ENCODE measurements at regions not wholly inside any gene's neighbourhood (a gene's known extent, or its start where the extent isn't known, plus 50 kb on each side); places are given as distances from the start of the nearest gene placed in this dataset.

DNA sequence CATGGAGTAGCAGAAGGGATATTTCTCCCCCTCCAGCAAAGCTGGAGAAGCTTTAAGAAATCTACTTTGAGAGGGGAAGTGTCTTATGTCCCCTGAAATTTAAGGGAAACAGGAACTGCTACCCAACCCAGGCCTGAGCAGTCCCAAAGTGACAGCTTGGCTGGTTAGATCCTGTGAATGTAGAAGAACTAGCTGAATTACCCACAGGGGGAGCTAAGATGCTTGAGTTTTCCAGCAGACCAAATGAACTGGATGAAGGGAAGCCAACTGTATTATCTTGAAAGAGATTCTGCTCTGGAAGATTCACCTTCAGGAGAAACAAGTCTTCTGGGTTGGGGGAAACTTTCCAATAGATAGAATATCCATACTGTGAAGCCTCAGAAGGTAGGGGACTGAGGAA is 303.3 kb upstream of the MMS22L start:
- no peaks in the 10 kb centered on the region for H3K79me1 ChIP-seq (ENCODE audit: low read depth, low read length)
- peak; percentile 52 for FAIRE-seq
- no peak overlapping the region for H3K9ac ChIP-seq (replicated peaks in 1 of 4; ENCODE audit: extremely low read depth in 1 of 4, low read depth in 3 of 4, low read length in 3 of 4)
- no peak overlapping the region for H3K14ac ChIP-seq (ENCODE audit: insufficient read length)
- peak; percentile 63 to 67 for TF ChIP-seq RAD21 (IDR thresholded peaks at IDR 0.05 in 1 of 2, conservative IDR thresholded peaks at IDR 0.05 in 1 of 2; ENCODE audit: low read depth in 2 of 2, low read length in 2 of 2)
- TF ChIP-seq CBX5 (IDR thresholded peaks at IDR 0.05; ENCODE audit: low read depth, low read length): no peak
- TF ChIP-seq, protein P1, sequence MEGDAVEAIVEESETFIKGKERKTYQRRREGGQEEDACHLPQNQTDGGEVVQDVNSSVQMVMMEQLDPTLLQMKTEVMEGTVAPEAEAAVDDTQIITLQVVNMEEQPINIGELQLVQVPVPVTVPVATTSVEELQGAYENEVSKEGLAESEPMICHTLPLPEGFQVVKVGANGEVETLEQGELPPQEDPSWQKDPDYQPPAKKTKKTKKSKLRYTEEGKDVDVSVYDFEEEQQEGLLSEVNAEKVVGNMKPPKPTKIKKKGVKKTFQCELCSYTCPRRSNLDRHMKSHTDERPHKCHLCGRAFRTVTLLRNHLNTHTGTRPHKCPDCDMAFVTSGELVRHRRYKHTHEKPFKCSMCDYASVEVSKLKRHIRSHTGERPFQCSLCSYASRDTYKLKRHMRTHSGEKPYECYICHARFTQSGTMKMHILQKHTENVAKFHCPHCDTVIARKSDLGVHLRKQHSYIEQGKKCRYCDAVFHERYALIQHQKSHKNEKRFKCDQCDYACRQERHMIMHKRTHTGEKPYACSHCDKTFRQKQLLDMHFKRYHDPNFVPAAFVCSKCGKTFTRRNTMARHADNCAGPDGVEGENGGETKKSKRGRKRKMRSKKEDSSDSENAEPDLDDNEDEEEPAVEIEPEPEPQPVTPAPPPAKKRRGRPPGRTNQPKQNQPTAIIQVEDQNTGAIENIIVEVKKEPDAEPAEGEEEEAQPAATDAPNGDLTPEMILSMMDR (IDR thresholded peaks at IDR 0.05; ENCODE audit: control extremely low read depth in 1 of 3, insufficient read depth in 1 of 3, low read depth in 1 of 3, low read length in 3 of 3): peak in 2 of 3 experiments; percentile 32 to 57; a peak in 2 of 4 replicates
- H3K79me2 ChIP-seq (ENCODE audit: control insufficient read depth in 1 of 2, insufficient read depth in 2 of 2, low read length in 2 of 2): no peaks in the 10 kb centered on the region
- no peak overlapping the region for H2AFZ ChIP-seq (ENCODE audit: low read length)
- H3K4me1 ChIP-seq (replicated peaks in 1 of 4; ENCODE audit: control insufficient read depth in 3 of 4, insufficient read depth in 4 of 4, low read length in 3 of 4): no peaks in the 10 kb centered on the region
- no peak overlapping the region for H4K91ac ChIP-seq (replicated peaks; ENCODE audit: insufficient read length, low read length)
- H2BK120ac ChIP-seq (replicated peaks; ENCODE audit: low read depth, low read length): no peak overlapping the region
- no peak overlapping the region for H3K56ac ChIP-seq (replicated peaks; ENCODE audit: insufficient read length, low read depth, low read length)
- no peaks in the 10 kb centered on the region for H3K23me2 ChIP-seq (ENCODE audit: low read depth, low read length)
- no peak overlapping the region for H3K18ac ChIP-seq (ENCODE audit: extremely low read depth, low read length)
- no peak overlapping the region for H3K27ac ChIP-seq (ENCODE audit: low read depth, low read length)
- no peaks in the 10 kb centered on the region for H3K9me3 ChIP-seq (ENCODE audit: insufficient read depth in 2 of 2, low read depth in 1 of 2, low read length in 1 of 2)
- no peak overlapping the region for H2BK5ac ChIP-seq (ENCODE audit: low read depth, low read length)
- no peaks in the 10 kb centered on the region for H4K20me1 ChIP-seq (replicated peaks in 1 of 2; ENCODE audit: control insufficient read depth in 1 of 2, insufficient read depth in 2 of 2, low read length in 2 of 2)
- H3K4ac ChIP-seq (replicated peaks; ENCODE audit: insufficient read length, low read depth, low read length): no peak overlapping the region
- ChIA-PET CTCF (ENCODE audit: partially characterized antibody) (interaction anchor here (0.8 to 1.9 kb wide), 14 partner anchors 12 to 746 kb away, joined by 3 to 8 read pairs (median 4); no protein-coding TSS in a partner anchor), POLR2A (ENCODE audit: partially characterized antibody) (no interaction called here)
- H3K27me3 ChIP-seq (replicated peaks in 1 of 4; ENCODE audit: control insufficient read depth in 3 of 4, extremely low read depth in 1 of 4, insufficient read depth in 3 of 4, low read length in 3 of 4): peaks cover 17 to 27% (median 23%) of the 10 kb centered on the region in 4 experiments
- no peak overlapping the region for H3K23ac ChIP-seq (ENCODE audit: insufficient read length)
- no peak overlapping the region for H2BK15ac ChIP-seq (ENCODE audit: low read length)
- H2AK5ac ChIP-seq (ENCODE audit: low read depth, low read length): no peak overlapping the region
- no peak overlapping the region for H2BK12ac ChIP-seq (ENCODE audit: low read depth, low read length)
- no peak overlapping the region for H3K4me2 ChIP-seq (ENCODE audit: insufficient read depth in 1 of 2, low read depth in 2 of 2, low read length in 2 of 2)
- H3K4me3 ChIP-seq (ENCODE audit: extremely low read depth in 1 of 4, insufficient read depth in 2 of 4, low read depth in 3 of 4, low read length in 4 of 4): no peak overlapping the region
- no peak overlapping the region for H2BK20ac ChIP-seq (ENCODE audit: low read length)
- no peaks in the 10 kb centered on the region for H3K36me3 ChIP-seq (ENCODE audit: control insufficient read depth in 2 of 4, insufficient read depth in 4 of 4, low read length in 3 of 4)
- DNase-seq (ENCODE audit: low read depth in 1 of 2, low spot score in 2 of 2): no peak
- H4K8ac ChIP-seq (ENCODE audit: extremely low read depth, insufficient read depth, low read length): no peak overlapping the region
- H4K5ac ChIP-seq (ENCODE audit: insufficient read length, low read depth, low read length): no peak overlapping the region
